DMS153 treated with DMSO at 0.1 percent for 48 hours (cell line): ENCODE measurements at regions not wholly inside any gene's neighbourhood (a gene's known extent, or its start where the extent isn't known, plus 50 kb on each side); places are given as distances from the start of the nearest gene placed in this dataset.
A peak's percentile ranks its signal among the peaks of the same experiment; 100 is the strongest.
"Not testable (repeated sequence)": the region's sequence is repeated elsewhere in the genome, so short reads cannot be mapped to it uniquely, and the experiment has no call there.

Source experiments
- DNase-seq: peaks from one replicate; lab custom pipeline; 2025; ENCODE audit not compliant: unreplicated experiment; lab: John Stamatoyannopoulos, UW

- DNase-seq: not testable (repeated sequence)
These were observed 81.1 kb downstream of the THSD1 start for GRCh38 chr13:52324831-52325230.

DNA sequence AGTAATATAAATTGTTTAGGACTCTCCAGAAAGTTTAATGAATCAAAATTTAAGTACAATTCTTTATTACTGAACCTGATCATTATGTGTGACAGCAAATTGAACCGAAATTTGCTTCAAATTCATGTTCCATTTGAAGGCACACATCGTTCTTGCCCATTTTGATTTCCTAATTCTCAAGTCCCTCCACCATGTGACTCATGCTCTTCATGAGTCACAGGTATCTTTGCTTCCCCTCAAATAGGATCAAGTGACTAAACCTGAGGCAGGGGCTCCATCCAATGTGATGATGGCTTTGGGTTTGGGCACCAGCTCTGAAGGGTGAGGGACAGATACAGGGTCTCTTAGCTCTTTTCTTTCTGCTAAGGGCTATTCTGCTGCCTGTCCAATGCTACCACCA, 86.1 kb downstream of the THSD1 start:
- DNase-seq: no peak

- not testable (repeated sequence) for DNase-seq
These were observed 96.1 kb downstream of the THSD1 start for GRCh38 chr13:52309833-52310232.

GRCh38 chr13:52306336-52306735, 99.6 kb downstream of the THSD1 start:
- not testable (repeated sequence) for DNase-seq

GRCh38 chr13:52303098-52303497, 102.9 kb downstream of the THSD1 start:
- not testable (repeated sequence) for DNase-seq

DNA sequence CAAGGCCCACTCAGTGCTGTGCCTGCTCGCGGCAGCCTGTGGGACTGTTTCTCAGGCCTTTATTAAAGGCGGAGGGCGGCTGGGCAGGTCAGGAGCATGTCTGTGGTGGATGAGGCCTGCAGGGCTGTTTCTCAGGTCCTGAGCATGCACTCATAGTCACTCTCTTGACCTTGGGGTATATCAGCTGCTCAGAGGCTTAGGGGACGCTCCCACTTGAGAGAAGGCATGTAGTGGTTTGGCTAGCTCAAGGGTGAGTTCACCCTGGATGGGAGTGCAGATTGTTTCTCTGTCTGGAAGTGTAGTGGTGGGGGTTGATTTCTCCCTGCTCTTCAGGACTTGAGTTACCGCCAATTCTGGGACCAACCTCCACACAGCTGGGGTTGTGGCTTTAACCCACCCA, 103.3 kb downstream of the THSD1 start:
- not testable (repeated sequence) for DNase-seq

GRCh38 chr13:52301810-52302400, 104.1 kb downstream of the THSD1 start:
- not testable (repeated sequence) for DNase-seq

DNA sequence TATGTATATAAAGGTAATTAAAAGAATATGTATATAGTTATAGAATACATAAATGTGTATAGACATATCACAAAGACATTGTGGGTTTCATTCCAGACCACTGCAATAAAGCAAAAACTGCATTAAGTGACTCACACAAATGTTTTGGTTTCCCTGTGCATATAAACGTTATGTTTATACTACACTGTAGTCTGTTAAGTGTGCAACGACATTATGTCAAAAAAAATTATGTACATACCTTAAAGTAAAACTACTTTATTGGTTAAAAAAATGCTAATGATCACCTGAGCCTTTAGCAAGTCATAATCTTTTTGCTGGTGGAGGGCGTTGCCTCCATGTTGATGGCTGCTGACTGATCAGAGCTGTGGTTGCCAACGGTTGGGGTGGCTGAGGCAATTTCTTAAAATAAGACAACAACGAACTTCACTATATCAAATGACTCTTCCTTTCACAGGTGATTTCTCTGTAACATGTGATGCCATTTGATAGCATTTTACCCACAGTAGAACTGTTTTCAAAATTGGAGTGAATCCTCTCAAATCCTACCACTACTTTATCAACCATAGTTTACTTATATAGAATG, 107.8 kb downstream of the THSD1 start:
- not testable (repeated sequence) for DNase-seq

DNA sequence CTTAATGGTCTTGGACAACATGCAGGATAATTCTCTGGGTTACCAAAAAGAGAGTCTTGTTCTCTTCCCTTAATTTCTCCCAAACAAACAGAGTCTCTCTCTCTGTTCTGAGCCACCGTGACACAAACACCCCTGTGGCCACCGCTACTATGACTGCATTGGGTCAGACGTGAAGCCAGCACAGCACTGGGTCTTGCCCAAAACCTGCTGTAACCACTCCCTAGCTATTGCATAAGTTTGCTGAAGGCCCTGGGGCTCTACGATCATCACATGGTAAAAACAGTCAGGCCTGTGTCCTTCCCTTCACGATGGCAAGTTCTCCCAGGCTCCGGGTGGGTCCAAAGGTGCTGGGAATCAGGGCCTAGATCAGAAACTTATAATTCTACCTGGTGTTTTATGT, 117.1 kb downstream of the THSD1 start:
- DNase-seq: not testable (repeated sequence)

DNA sequence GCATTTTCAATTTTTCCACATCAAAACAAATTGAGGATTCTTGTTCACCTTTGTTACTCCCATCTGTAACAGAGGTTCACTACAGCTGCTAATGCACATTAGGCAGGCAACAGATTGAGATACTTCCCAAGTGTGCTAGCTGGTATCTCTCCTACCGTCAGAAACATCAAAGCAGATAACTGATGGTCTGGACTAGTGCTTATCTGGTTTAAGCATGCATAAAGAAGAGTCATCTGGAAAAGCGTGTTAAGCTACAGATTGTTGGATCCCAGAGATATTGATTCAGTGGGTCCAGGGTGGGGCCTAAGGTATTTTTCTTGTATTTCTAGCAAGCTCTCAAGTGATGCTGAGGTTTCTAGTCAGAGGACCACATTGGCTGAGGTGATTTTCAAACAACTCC, 122.0 kb upstream of the NEK3 start:
- DNase-seq: not testable (repeated sequence)

DNA sequence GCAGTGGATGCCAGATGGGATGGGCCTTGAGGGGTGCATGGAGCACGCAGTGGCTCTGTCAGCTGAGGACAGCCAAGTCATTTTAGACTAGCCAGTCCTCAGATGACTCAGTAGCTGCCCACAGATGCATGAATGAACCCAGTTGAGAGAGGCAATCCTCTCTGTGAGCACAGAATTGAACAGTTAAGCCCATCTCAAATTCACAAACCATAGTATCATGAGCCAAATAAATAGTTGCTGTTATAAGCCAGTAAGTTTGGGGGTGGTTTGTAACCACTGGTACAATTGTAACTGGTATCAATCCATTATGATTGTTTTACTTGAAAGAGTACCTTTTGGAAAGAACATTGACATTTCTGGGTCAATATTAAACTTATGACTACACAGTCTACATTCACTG, 120.0 kb upstream of the NEK3 start:
- not testable (repeated sequence) for DNase-seq

- DNase-seq: not testable (repeated sequence)
These were observed 94.9 kb upstream of the NEK3 start for GRCh38 chr13:52254299-52254698.

GRCh38 chr13:52240752-52241151, 81.4 kb upstream of the NEK3 start:
- not testable (repeated sequence) for DNase-seq

DNA sequence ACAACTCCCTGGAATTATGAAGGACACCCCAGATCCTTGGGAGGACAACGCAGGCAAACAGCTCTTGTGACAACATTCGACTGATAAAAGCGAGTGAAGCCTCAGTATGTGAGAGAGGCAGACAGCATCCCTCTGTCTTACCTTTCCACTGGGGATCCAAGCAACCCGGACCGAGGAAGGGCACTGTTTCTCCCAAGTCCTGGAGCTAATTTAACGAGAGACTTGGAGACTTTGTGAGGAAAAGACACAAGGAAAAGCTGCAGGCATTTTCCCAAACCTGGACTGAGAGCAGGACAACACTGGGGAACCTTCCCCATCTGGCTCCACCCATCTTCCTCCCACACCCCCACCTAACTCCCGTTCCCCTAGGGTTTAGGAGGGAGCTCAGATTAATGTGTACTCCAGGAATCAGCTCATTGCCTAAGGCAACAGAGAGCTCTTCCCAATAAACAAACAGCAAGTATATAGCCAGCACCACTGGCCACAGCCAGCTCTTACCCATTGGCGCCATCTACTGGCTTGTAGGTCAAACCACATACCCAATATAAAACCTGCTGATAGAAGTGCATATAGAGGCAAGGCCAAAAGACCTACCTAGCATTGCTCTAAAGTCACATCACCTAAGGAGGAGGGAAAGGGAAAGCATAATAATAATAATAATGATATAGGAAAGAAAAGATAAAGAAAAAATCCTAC, 76.7 kb upstream of the NEK3 start:
- DNase-seq: peak; percentile 1

DNA sequence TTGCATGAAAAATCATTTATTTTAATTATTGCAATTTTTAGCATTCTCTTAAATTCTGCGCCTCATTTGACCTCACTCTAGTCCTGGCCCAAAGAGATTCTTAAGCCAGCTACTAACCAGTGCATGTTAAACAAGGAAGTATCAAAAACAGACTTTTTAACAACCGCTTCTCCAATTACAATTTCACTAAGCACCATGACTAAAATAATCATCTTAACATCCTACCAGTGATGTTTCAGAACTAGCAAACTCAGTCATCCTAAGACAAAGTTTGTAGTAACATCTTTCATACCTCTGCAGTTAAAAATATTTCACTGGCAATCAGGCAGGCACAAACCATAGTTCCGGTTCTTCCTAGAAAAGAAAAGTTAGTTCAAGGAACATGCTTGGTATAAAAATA, 75.5 kb upstream of the NEK3 start:
- DNase-seq: not testable (repeated sequence)

DNA sequence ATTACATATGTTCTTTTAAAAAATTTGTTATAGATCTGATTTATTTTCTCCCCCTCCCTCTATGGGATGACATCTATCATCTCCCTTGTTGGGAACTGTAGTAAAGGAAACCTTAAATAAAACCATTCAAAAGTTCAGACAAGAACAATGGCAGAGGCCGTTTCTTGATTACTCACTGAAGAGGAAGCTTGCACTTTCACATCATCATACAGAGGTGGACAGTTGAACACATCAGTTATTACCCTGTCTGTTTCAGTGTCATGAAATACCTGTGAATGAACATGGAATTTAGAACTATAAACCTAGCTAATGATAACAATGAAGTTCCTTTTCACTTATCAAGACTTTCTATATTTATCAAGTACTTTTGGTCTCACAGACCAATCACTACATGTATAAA, 63.7 kb upstream of the NEK3 start:
- not testable (repeated sequence) for DNase-seq

GRCh38 chr13:52213920-52214319, 54.5 kb upstream of the NEK3 start:
- not testable (repeated sequence) for DNase-seq

GRCh38 chr13:52212886-52213285, 53.5 kb upstream of the NEK3 start:
- DNase-seq: not testable (repeated sequence)

DNA sequence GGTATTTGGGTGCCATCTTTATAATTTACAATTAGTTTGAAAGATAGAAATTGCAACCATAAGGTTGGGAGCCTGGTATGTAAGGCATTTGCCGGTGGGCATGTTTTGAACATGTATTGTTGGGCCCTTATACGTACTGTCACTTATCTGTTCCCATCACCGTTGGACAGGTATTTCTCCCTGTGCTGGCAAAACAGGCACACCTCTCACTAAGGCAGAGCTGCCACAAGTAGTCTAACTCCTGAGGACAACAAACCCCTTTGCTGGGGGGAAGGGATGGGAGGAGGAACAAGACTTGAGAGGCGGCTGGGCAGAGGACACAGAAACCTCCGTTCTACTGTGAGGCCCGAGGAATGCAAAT, 52.0 kb upstream of the NEK3 start:
- DNase-seq: not testable (repeated sequence)

- DNase-seq: not testable (repeated sequence)
These were observed 51.4 kb upstream of the NEK3 start for GRCh38 chr13:52210564-52211415.
